ENCODE measurements at regions not wholly inside any gene's neighbourhood (a gene's known extent, or its start where the extent isn't known, plus 50 kb on each side); places are given as distances from the start of the nearest gene placed in this dataset.

GRCh38 chr12:38155020-38155395 lies 161.6 kb upstream of the ALG10B start:
- no peak for TF ChIP-seq EZH2 (IDR thresholded peaks at IDR 0.05; ENCODE audit: insufficient read depth, poor library complexity, severe bottlenecking)
- no peak for TF ChIP-seq EZH2phosphoT487 (IDR thresholded peaks at IDR 0.05; ENCODE audit: insufficient read depth, low read depth)

Data from GM23248 (cell line).